MG63 (cell line): ENCODE measurements at regions not wholly inside any gene's neighbourhood (a gene's known extent, or its start where the extent isn't known, plus 50 kb on each side); places are given as distances from the start of the nearest gene placed in this dataset.

Source experiments
- DNase-seq: peaks from one replicate; pipeline ENCODE4 v3.0.0-alpha.2; 2020
- H3K27me3 ChIP-seq: fragments of 250-450 bp; sonication (Bioruptor Pico); 2 replicates; pipeline ENCODE4 v1.5.1; 2020; ENCODE audit warnings: mild to moderate bottlenecking, moderate library complexity
- H3K36me3 ChIP-seq: fragments of 250-450 bp; sonication (Bioruptor Pico); 2 replicates; pipeline ENCODE4 v1.5.1; 2020; ENCODE audit warnings: mild to moderate bottlenecking, moderate library complexity
- H3K4me3 ChIP-seq: fragments of 250-450 bp; sonication (Bioruptor Pico); 2 replicates; pipeline ENCODE4 v1.5.1; 2020; ENCODE audit warnings: mild to moderate bottlenecking, moderate library complexity
- H3K9me3 ChIP-seq: fragments of 250-450 bp; sonication (Bioruptor Pico); 2 replicates; pipeline ENCODE4 v1.5.1; 2020; ENCODE audit warnings: mild to moderate bottlenecking, moderate library complexity

GRCh38 chr13:106129273-106129672, 406.2 kb downstream of the EFNB2 start:
- H3K27me3 ChIP-seq = no peaks in the 10 kb centered on the region
- no peaks in the 10 kb centered on the region for H3K9me3 ChIP-seq
- H3K4me3 ChIP-seq = no peak overlapping the region
- no peak for DNase-seq
- no peaks in the 10 kb centered on the region for H3K36me3 ChIP-seq

- no peaks in the 10 kb centered on the region for H3K9me3 ChIP-seq
Measured at GRCh38 chr13:106122234-106122633, 413.2 kb downstream of the EFNB2 start.

GRCh38 chr13:106121173-106121754, 414.2 kb downstream of the EFNB2 start:
- Histone ChIP-seq H3K27me3 (no peaks in the 10 kb centered on the region), H3K4me3 (no peak overlapping the region), H3K9me3 (no peaks in the 10 kb centered on the region), H3K36me3 (no peaks in the 10 kb centered on the region)
- DNase-seq = no peak

More at GRCh38 chr13:106122234-106122633, 413.2 kb downstream of the EFNB2 start:
- Histone ChIP-seq H3K27me3 (no peaks in the 10 kb centered on the region), H3K36me3 (no peaks in the 10 kb centered on the region), H3K4me3 (no peak overlapping the region)
- DNase-seq = no peak

GRCh38 chr13:106118996-106119395, 416.5 kb downstream of the EFNB2 start:
- H3K9me3 ChIP-seq = no peaks in the 10 kb centered on the region
- H3K27me3 ChIP-seq = no peaks in the 10 kb centered on the region
- no peaks in the 10 kb centered on the region for H3K36me3 ChIP-seq
- DNase-seq = no peak
- H3K4me3 ChIP-seq = no peak overlapping the region

- Histone ChIP-seq H3K9me3 (no peaks in the 10 kb centered on the region), H3K27me3 (no peaks in the 10 kb centered on the region), H3K4me3 (no peak overlapping the region), H3K36me3 (no peaks in the 10 kb centered on the region)
- DNase-seq = no peak
Measured at GRCh38 chr13:106118050-106118449, 417.4 kb downstream of the EFNB2 start.

GRCh38 chr13:106117640-106118039, 417.8 kb downstream of the EFNB2 start:
- no peak for DNase-seq
- Histone ChIP-seq H3K27me3 (no peaks in the 10 kb centered on the region), H3K9me3 (no peaks in the 10 kb centered on the region), H3K36me3 (no peaks in the 10 kb centered on the region), H3K4me3 (no peak overlapping the region)

- Histone ChIP-seq H3K36me3 (no peaks in the 10 kb centered on the region), H3K9me3 (no peaks in the 10 kb centered on the region), H3K4me3 (no peak overlapping the region), H3K27me3 (no peaks in the 10 kb centered on the region)
- no peak for DNase-seq
Measured at GRCh38 chr13:106117035-106117434, 418.4 kb downstream of the EFNB2 start.

GRCh38 chr13:106115081-106115480, 420.4 kb downstream of the EFNB2 start:
- Histone ChIP-seq H3K27me3 (no peaks in the 10 kb centered on the region), H3K36me3 (no peaks in the 10 kb centered on the region), H3K9me3 (no peaks in the 10 kb centered on the region), H3K4me3 (no peak overlapping the region)
- no peak for DNase-seq

GRCh38 chr13:106113796-106114195, 421.7 kb downstream of the EFNB2 start:
- DNase-seq = no peak
- no peaks in the 10 kb centered on the region for H3K9me3 ChIP-seq

GRCh38 chr13:106112191-106112590, 423.3 kb downstream of the EFNB2 start:
- no peak for DNase-seq
- Histone ChIP-seq H3K9me3 (no peaks in the 10 kb centered on the region), H3K27me3 (no peaks in the 10 kb centered on the region), H3K4me3 (no peak overlapping the region), H3K36me3 (no peaks in the 10 kb centered on the region)

More at GRCh38 chr13:106113796-106114195, 421.7 kb downstream of the EFNB2 start:
- Histone ChIP-seq H3K4me3 (no peak overlapping the region), H3K27me3 (no peaks in the 10 kb centered on the region), H3K36me3 (no peaks in the 10 kb centered on the region)

- H3K4me3 ChIP-seq = no peak overlapping the region
- H3K36me3 ChIP-seq = no peaks in the 10 kb centered on the region
- no peaks in the 10 kb centered on the region; the same call in 1 of the 2 replicates for H3K9me3 ChIP-seq
- peak; percentile 35 for DNase-seq
- no peaks in the 10 kb centered on the region for H3K27me3 ChIP-seq
Measured at GRCh38 chr13:106110241-106110855, 425.1 kb downstream of the EFNB2 start.

- no peak for DNase-seq
- H3K9me3 ChIP-seq = peaks cover 4% of the 10 kb centered on the region; the same call in 1 of the 2 replicates
Measured at GRCh38 chr13:106109391-106109791, 426.1 kb downstream of the EFNB2 start.

GRCh38 chr13:106108346-106108745, 427.1 kb downstream of the EFNB2 start:
- Histone ChIP-seq H3K4me3 (no peak overlapping the region), H3K9me3 (peaks cover 4% of the 10 kb centered on the region; the same call in 1 of the 2 replicates), H3K27me3 (no peaks in the 10 kb centered on the region), H3K36me3 (no peaks in the 10 kb centered on the region)
- DNase-seq = no peak

More at GRCh38 chr13:106109391-106109791, 426.1 kb downstream of the EFNB2 start:
- Histone ChIP-seq H3K36me3 (no peaks in the 10 kb centered on the region), H3K4me3 (no peak overlapping the region), H3K27me3 (no peaks in the 10 kb centered on the region)

- peaks cover 4% of the 10 kb centered on the region; the same call in 1 of the 2 replicates for H3K9me3 ChIP-seq
- no peaks in the 10 kb centered on the region for H3K27me3 ChIP-seq
- DNase-seq = no peak
- H3K36me3 ChIP-seq = no peaks in the 10 kb centered on the region
- H3K4me3 ChIP-seq = no peak overlapping the region
Measured at GRCh38 chr13:106107061-106107460, 428.4 kb downstream of the EFNB2 start.

GRCh38 chr13:106105153-106105552, 430.3 kb downstream of the EFNB2 start:
- Histone ChIP-seq H3K9me3 (peaks cover 4% of the 10 kb centered on the region; the same call in 1 of the 2 replicates), H3K27me3 (no peaks in the 10 kb centered on the region), H3K4me3 (no peak overlapping the region), H3K36me3 (no peaks in the 10 kb centered on the region)
- DNase-seq = peak; percentile 9

- DNase-seq = peak; percentile 82
- Histone ChIP-seq H3K9me3 (peaks cover 4% of the 10 kb centered on the region; the same call in 1 of the 2 replicates), H3K4me3 (no peak overlapping the region), H3K36me3 (no peaks in the 10 kb centered on the region), H3K27me3 (no peaks in the 10 kb centered on the region)
Measured at GRCh38 chr13:106104281-106104901, 431.1 kb downstream of the EFNB2 start.

GRCh38 chr13:106103779-106104178, 431.7 kb downstream of the EFNB2 start:
- Histone ChIP-seq H3K27me3 (no peaks in the 10 kb centered on the region), H3K9me3 (peaks cover 4% of the 10 kb centered on the region; the same call in 1 of the 2 replicates), H3K36me3 (no peaks in the 10 kb centered on the region), H3K4me3 (no peak overlapping the region)
- DNase-seq = no peak
